Hindlimb muscle (tissue), 1 donor: ENCODE measurements at regions not wholly inside any gene's neighbourhood (a gene's known extent, or its start where the extent isn't known, plus 50 kb on each side); places are given as distances from the start of the nearest gene placed in this dataset.
"Not testable (repeated sequence)": the region's sequence is repeated elsewhere in the genome, so short reads cannot be mapped to it uniquely, and the experiment has no call there.

Experiments used
- DNase-seq: peaks from one replicate; pipeline ENCODE4 v3.0.0-alpha.2; 2013

- no peak for DNase-seq
Observed at GRCh38 chr5:85868070-85868469, 749.7 kb upstream of the COX7C start.

GRCh38 chr5:85893996-85894395, 723.7 kb upstream of the COX7C start:
- no peak for DNase-seq

- no peak for DNase-seq
Observed at GRCh38 chr5:85896514-85896913, 721.2 kb upstream of the COX7C start.

- no peak for DNase-seq
Observed at GRCh38 chr5:85906460-85906859, 711.3 kb upstream of the COX7C start.

GRCh38 chr5:85910335-85910734, 707.4 kb upstream of the COX7C start:
- no peak for DNase-seq

GRCh38 chr5:85920984-85921383, 696.8 kb upstream of the COX7C start:
- DNase-seq = no peak

- DNase-seq = no peak
Observed at GRCh38 chr5:85921590-85921989, 696.2 kb upstream of the COX7C start.

GRCh38 chr5:85927632-85928031, 690.1 kb upstream of the COX7C start:
- DNase-seq = no peak

GRCh38 chr5:85929713-85930112, 688.0 kb upstream of the COX7C start:
- DNase-seq = no peak

- DNase-seq = no peak
Observed at GRCh38 chr5:85931220-85931619, 686.5 kb upstream of the COX7C start.

GRCh38 chr5:85938201-85938600, 679.5 kb upstream of the COX7C start:
- no peak for DNase-seq

GRCh38 chr5:85951707-85952210, 666.0 kb upstream of the COX7C start:
- no peak for DNase-seq

- no peak for DNase-seq
Observed at GRCh38 chr5:85952680-85953079, 665.1 kb upstream of the COX7C start.

- no peak for DNase-seq
Observed at GRCh38 chr5:85967681-85968080, 650.1 kb upstream of the COX7C start.

- no peak for DNase-seq
Observed at GRCh38 chr5:85972539-85972938, 645.2 kb upstream of the COX7C start.

GRCh38 chr5:85985167-85985566, 632.6 kb upstream of the COX7C start:
- DNase-seq = no peak

- no peak for DNase-seq
Observed at GRCh38 chr5:85990998-85991397, 626.7 kb upstream of the COX7C start.

GRCh38 chr5:85994653-85995052, 623.1 kb upstream of the COX7C start:
- DNase-seq = not testable (repeated sequence)

GRCh38 chr5:85998656-85999055, 619.1 kb upstream of the COX7C start:
- no peak for DNase-seq

- DNase-seq = no peak
Observed at GRCh38 chr5:86008293-86008692, 609.4 kb upstream of the COX7C start.

- no peak for DNase-seq
Observed at GRCh38 chr5:86008704-86009103, 609.0 kb upstream of the COX7C start.

- DNase-seq = no peak
Observed at GRCh38 chr5:86011937-86012336, 605.8 kb upstream of the COX7C start.

- DNase-seq = no peak
Observed at GRCh38 chr5:86029308-86029707, 588.4 kb upstream of the COX7C start.

- DNase-seq = no peak
Observed at GRCh38 chr5:86030753-86031152, 587.0 kb upstream of the COX7C start.

GRCh38 chr5:86038566-86038965, 579.2 kb upstream of the COX7C start:
- no peak for DNase-seq

- DNase-seq = no peak
Observed at GRCh38 chr5:86039351-86039750, 578.4 kb upstream of the COX7C start.
